ENCODE measurements at regions not wholly inside any gene's neighbourhood (a gene's known extent, or its start where the extent isn't known, plus 50 kb on each side); places are given as distances from the start of the nearest gene placed in this dataset.
"Not testable (repeated sequence)": the region's sequence is repeated elsewhere in the genome, so short reads cannot be mapped to it uniquely, and the experiment has no call there.

- no peak for DNase-seq (ENCODE audit: low spot score)
Observed at GRCh38 chr3:135393898-135394525, 571.5 kb upstream of the PPP2R3A start.

GRCh38 chr3:135412475-135412874 is 553.1 kb upstream of the PPP2R3A start:
- no peak for DNase-seq (ENCODE audit: low spot score)

GRCh38 chr3:135416182-135416581 is 549.3 kb upstream of the PPP2R3A start:
- no peak for DNase-seq (ENCODE audit: low spot score)

- DNase-seq (ENCODE audit: low spot score): no peak
Observed at GRCh38 chr3:135419155-135419554, 546.4 kb upstream of the PPP2R3A start.

- DNase-seq (ENCODE audit: low spot score): no peak
Observed at GRCh38 chr3:135426508-135426907, 539.0 kb upstream of the PPP2R3A start.

- DNase-seq (ENCODE audit: low spot score): no peak
Observed at GRCh38 chr3:135432402-135432801, 533.1 kb upstream of the PPP2R3A start.

GRCh38 chr3:135438889-135439597 is 526.5 kb upstream of the PPP2R3A start:
- not testable (repeated sequence) for DNase-seq (ENCODE audit: low spot score)

GRCh38 chr3:135439632-135440031 is 525.9 kb upstream of the PPP2R3A start:
- DNase-seq (ENCODE audit: low spot score): not testable (repeated sequence)

GRCh38 chr3:135440233-135440632 is 525.3 kb upstream of the PPP2R3A start:
- no peak for DNase-seq (ENCODE audit: low spot score)

GRCh38 chr3:135440746-135441145 is 524.8 kb upstream of the PPP2R3A start:
- DNase-seq (ENCODE audit: low spot score): no peak

GRCh38 chr3:135444058-135444457 is 521.5 kb upstream of the PPP2R3A start:
- no peak for DNase-seq (ENCODE audit: low spot score)

GRCh38 chr3:135447483-135447882 is 518.0 kb upstream of the PPP2R3A start:
- no peak for DNase-seq (ENCODE audit: low spot score)

- DNase-seq (ENCODE audit: low spot score): no peak
Observed at GRCh38 chr3:135448520-135448919, 517.0 kb upstream of the PPP2R3A start.

GRCh38 chr3:135449046-135449445 is 516.5 kb upstream of the PPP2R3A start:
- no peak for DNase-seq (ENCODE audit: low spot score)

GRCh38 chr3:135451037-135451785 is 514.3 kb upstream of the PPP2R3A start:
- DNase-seq (ENCODE audit: low spot score): no peak

GRCh38 chr3:135452881-135453280 is 512.6 kb upstream of the PPP2R3A start:
- no peak for DNase-seq (ENCODE audit: low spot score)

- no peak for DNase-seq (ENCODE audit: low spot score)
Observed at GRCh38 chr3:135453326-135453725, 512.2 kb upstream of the PPP2R3A start.

- DNase-seq (ENCODE audit: low spot score): no peak
Observed at GRCh38 chr3:135454890-135455289, 510.6 kb upstream of the PPP2R3A start.

GRCh38 chr3:135456108-135456790 is 509.3 kb upstream of the PPP2R3A start:
- DNase-seq (ENCODE audit: low spot score): no peak

GRCh38 chr3:135458541-135459322 is 506.8 kb upstream of the PPP2R3A start:
- DNase-seq (ENCODE audit: low spot score): no peak

- DNase-seq (ENCODE audit: low spot score): no peak
Observed at GRCh38 chr3:135460273-135460672, 505.3 kb upstream of the PPP2R3A start.

GRCh38 chr3:135471911-135472310 is 493.6 kb upstream of the PPP2R3A start:
- no peak for DNase-seq (ENCODE audit: low spot score)
